Naive thymus-derived CD4-positive, alpha-beta T cell (primary cell): ENCODE measurements at regions not wholly inside any gene's neighbourhood (a gene's known extent, or its start where the extent isn't known, plus 50 kb on each side); places are given as distances from the start of the nearest gene placed in this dataset.
"Not testable (repeated sequence)": the region's sequence is repeated elsewhere in the genome, so short reads cannot be mapped to it uniquely, and the experiment has no call there.

Source experiments
- ATAC-seq: fragments of 150-1000 bp; cut with Tn5 transposase; 2 replicates; pipeline ENCODE4 v1.10.0; 2021; ENCODE audit warnings: mild to moderate bottlenecking, moderate library complexity
- CTCF ChIA-PET: fragments of 350-600 bp; sonication (Branson Sonifier 250); formaldehyde crosslinking; loops from one replicate; lab custom pipeline; 2021; ENCODE audit warnings: antibody characterized with exemption; lab: Charles Lee
- POLR2A ChIA-PET: fragments of 350-600 bp; sonication (Branson Sonifier 250); formaldehyde crosslinking; loops from one replicate; lab custom pipeline; 2021; ENCODE audit warnings: antibody characterized with exemption, inconsistent platforms; lab: Charles Lee
- DNase-seq, 9 donors: peaks; one replicate each; pipeline versions ENCODE4 v3.0.0 to v3.0.0-alpha.2; 2020 to 2022; ENCODE audit warnings: mixed read lengths in 1 of 9
- H3K27ac ChIP-seq: one replicate; pipeline ENCODE4 v1.7.0; 2013; ENCODE audit warnings: mild to moderate bottlenecking, low read depth, low read length, moderate library complexity
- H3K27me3 ChIP-seq, 2 donors: one replicate each; pipeline ENCODE4 v1.7.0; 2013; ENCODE audit warnings: low read length in 2 of 2, mild to moderate bottlenecking in 2 of 2, moderate library complexity in 2 of 2; ENCODE audit not compliant: control insufficient read depth in 2 of 2, insufficient read depth in 2 of 2
- H3K36me3 ChIP-seq, 3 experiments: 1 replicate in 2 of 3; 2 replicates in 1 of 3; pipeline ENCODE4 v1.7.0; 2013; ENCODE audit warnings: low read length in 3 of 3, mild to moderate bottlenecking in 3 of 3, moderate library complexity in 1 of 3; ENCODE audit not compliant: insufficient read depth in 3 of 3, control insufficient read depth in 2 of 3
- H3K4me1 ChIP-seq, 2 donors: one replicate each; pipeline ENCODE4 v1.7.0; 2013; ENCODE audit warnings: low read length in 2 of 2, mild to moderate bottlenecking in 2 of 2, moderate library complexity in 1 of 2; ENCODE audit not compliant: control insufficient read depth in 2 of 2, insufficient read depth in 2 of 2
- H3K4me3 ChIP-seq: 2 replicates; pipeline ENCODE4 v1.7.0; 2013; ENCODE audit warnings: mild to moderate bottlenecking, low read length
- H3K9me3 ChIP-seq, 3 experiments: 1 replicate in 2 of 3; 2 replicates in 1 of 3; pipeline ENCODE4 v1.7.0; 2013; ENCODE audit warnings: low read length in 3 of 3; ENCODE audit not compliant: control insufficient read depth in 2 of 3
- H3K27ac Mint-ChIP-seq, 9 donors: one replicate each; pipeline ENCODE4 v1.8.0; 2020 to 2022; ENCODE audit warnings: mixed read lengths in 9 of 9, mild to moderate bottlenecking in 8 of 9, moderate library complexity in 5 of 9, inconsistent platforms in 2 of 9
- H3K27me3 Mint-ChIP-seq, 5 donors: one replicate each; pipeline ENCODE4 v1.8.0; 2021 to 2022; ENCODE audit warnings: mixed read lengths in 5 of 5, mild to moderate bottlenecking in 1 of 5
- H3K36me3 Mint-ChIP-seq, 5 donors: one replicate each; pipeline ENCODE4 v1.8.0; 2020 to 2022; ENCODE audit warnings: mixed read lengths in 5 of 5, mild to moderate bottlenecking in 3 of 5, inconsistent platforms in 1 of 5
- H3K4me1 Mint-ChIP-seq, 7 donors: one replicate each; pipeline ENCODE4 v1.8.0; 2020 to 2022; ENCODE audit warnings: mixed read lengths in 7 of 7, mild to moderate bottlenecking in 3 of 7, inconsistent platforms in 1 of 7
- H3K4me3 Mint-ChIP-seq, 10 donors: one replicate each; pipeline ENCODE4 v1.8.0; 2020 to 2022; ENCODE audit warnings: mild to moderate bottlenecking in 10 of 10, mixed read lengths in 10 of 10, moderate library complexity in 6 of 10, inconsistent platforms in 2 of 10
- H3K9me3 Mint-ChIP-seq, 11 donors: one replicate each; pipeline ENCODE4 v1.8.0; 2020 to 2022; ENCODE audit warnings: mixed read lengths in 11 of 11, mild to moderate bottlenecking in 4 of 11, inconsistent platforms in 1 of 11, moderate library complexity in 1 of 11
- intact Hi-C, 2 donors: fragments of 100-400 bp; cut with micrococcal nuclease; formaldehyde crosslinking; loops; one replicate each; pipeline ENCODE4 v1.15.1; 2023

DNA sequence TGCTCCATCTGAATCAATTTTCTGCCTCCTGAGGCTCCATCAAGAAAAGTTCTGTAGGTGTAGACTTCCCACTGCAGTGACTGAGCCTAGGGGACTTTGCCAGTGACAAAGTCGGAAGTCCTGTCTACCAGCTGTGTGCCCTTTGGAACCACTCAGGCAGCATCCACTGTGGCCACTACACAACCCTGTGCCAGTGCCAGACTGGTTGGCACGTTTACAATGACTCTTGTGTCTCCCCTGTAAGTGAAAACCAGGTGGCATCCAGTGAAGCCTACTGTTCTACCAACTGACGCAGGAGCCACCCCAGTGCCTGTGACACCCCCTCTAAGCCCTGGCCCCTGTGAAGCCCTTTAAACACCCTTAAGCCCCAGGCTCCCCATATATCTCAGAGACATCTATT lies 132.1 kb upstream of the SERPINE2 start:
- Mint-ChIP-seq H3K36me3 (no peaks in the 10 kb centered on the region), H3K27ac (no peak overlapping the region), H3K27me3 (peaks cover 0 to 9% (median 0%) of the 10 kb centered on the region in 5 donors), H3K4me1 (no peaks in the 10 kb centered on the region), H3K4me3 (no peak overlapping the region), H3K9me3 (peaks cover 0 to 10% (median 0%) of the 10 kb centered on the region in 11 donors)
- ChIA-PET POLR2A (interaction anchor here (0.5 kb wide), 1 partner anchor 31 kb away, joined by 3 read pairs; no protein-coding TSS in a partner anchor), CTCF (no interaction called here)
- Histone ChIP-seq H3K27ac (no peak overlapping the region), H3K4me1 (no peaks in the 10 kb centered on the region), H3K9me3 (no peaks in the 10 kb centered on the region), H3K36me3 (no peaks in the 10 kb centered on the region), H3K4me3 (no peak overlapping the region), H3K27me3 (no peaks in the 10 kb centered on the region)
- intact Hi-C loops: no loop called here
- DNase-seq (no peak), ATAC-seq (no peak)

DNA sequence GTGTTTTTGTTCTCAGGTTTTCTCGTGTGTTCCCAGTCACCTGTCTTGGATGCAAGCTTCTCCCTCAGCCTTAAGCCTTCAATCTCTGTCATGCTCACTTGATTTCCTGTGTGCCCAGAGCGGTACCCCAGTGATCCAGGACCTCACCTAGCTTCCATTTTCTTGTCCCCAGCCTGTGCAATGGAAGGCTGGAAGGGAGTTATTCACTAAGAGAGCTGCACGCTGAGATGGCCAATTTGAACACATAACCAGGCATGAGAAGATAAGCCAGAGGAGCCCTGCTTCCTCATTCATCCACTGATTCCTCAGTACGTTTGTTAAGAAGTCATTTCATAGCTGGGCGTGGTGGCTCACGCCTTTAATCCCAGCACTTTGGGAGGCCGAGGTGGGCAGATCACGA lies 130.8 kb upstream of the SERPINE2 start:
- POLR2A ChIA-PET: no interaction called here
- Mint-ChIP-seq H3K9me3 (peaks cover 0 to 10% (median 0%) of the 10 kb centered on the region in 11 donors), H3K27me3 (peaks cover 2 to 16% (median 6%) of the 10 kb centered on the region in 5 donors), H3K27ac (peak overlapping the region in 1 of 9 donors; percentile 28), H3K36me3 (no peaks in the 10 kb centered on the region), H3K4me1 (no peaks in the 10 kb centered on the region), H3K4me3 (no peak overlapping the region)
- H3K4me3 ChIP-seq: no peak overlapping the region
- ATAC-seq: no peak
- CTCF ChIA-PET: no interaction called here
- no peaks in the 10 kb centered on the region for H3K27me3 ChIP-seq
- intact Hi-C loops: no loop called here
- H3K4me1 ChIP-seq: no peaks in the 10 kb centered on the region
- H3K27ac ChIP-seq: no peak overlapping the region
- H3K9me3 ChIP-seq: no peaks in the 10 kb centered on the region
- DNase-seq: no peak
- no peaks in the 10 kb centered on the region for H3K36me3 ChIP-seq

DNA sequence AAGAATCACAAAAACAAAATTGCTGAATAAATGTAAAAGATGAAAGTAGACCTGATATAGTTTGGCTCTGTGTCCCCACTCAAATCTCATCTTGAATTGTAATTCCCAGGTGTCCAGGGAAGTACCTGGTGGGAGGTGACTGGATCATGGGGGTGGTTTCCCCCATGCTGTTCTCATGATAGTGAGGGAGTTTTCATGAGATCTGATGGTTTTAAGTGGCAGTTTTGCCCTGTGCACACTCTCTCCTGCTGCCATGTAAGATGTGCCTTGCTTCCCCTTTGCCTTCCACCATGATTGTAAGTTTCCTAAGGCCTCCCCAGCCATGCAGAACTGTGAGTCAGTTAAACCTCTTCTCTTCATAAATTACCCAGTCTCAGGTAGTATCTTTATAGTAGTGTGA lies 128.7 kb upstream of the SERPINE2 start:
- H3K4me1 ChIP-seq, intact Hi-C loops, H3K27ac Mint-ChIP-seq, CTCF ChIA-PET, POLR2A ChIA-PET, H3K27me3 ChIP-seq, H3K4me3 Mint-ChIP-seq, ATAC-seq, DNase-seq, H3K36me3 Mint-ChIP-seq, H3K36me3 ChIP-seq, H3K4me1 Mint-ChIP-seq, H3K9me3 ChIP-seq, H3K27ac ChIP-seq, H3K4me3 ChIP-seq: not testable (repeated sequence)
- Mint-ChIP-seq H3K9me3 (peaks cover 0 to 10% (median 0%) of the 10 kb centered on the region in 11 donors), H3K27me3 (peaks cover 6 to 16% (median 13%) of the 10 kb centered on the region in 5 donors)

DNA sequence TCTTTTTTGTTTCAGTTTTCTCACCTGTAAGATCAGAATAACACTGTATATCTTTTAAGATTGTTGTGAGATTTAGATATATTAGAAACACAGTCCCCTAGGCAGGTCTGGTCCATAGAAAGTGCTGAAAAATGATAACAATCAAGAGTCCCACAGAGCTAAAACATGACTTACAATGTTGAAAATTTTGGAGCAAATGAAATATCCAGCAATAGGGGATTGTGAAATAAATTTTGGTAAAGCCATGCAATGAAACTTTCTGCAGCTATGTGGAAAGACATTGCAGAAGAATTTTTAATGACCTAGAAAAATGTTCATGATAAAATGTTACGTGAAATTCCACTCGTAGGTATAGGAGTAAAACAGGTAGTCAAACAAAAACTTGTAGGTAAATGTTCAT lies 127.6 kb upstream of the SERPINE2 start:
- ChIA-PET CTCF (no interaction called here), POLR2A (no interaction called here)
- no peak overlapping the region for H3K4me3 ChIP-seq
- Mint-ChIP-seq H3K4me3 (no peak overlapping the region), H3K27ac (no peak overlapping the region), H3K27me3 (peaks cover 6 to 17% (median 13%) of the 10 kb centered on the region in 5 donors), H3K36me3 (no peaks in the 10 kb centered on the region), H3K9me3 (peaks cover 0 to 10% (median 0%) of the 10 kb centered on the region in 11 donors), H3K4me1 (peaks cover 0 to 2% (median 0%) of the 10 kb centered on the region in 7 donors)
- intact Hi-C loops: no loop called here
- DNase-seq: no peak
- H3K27ac ChIP-seq: no peak overlapping the region
- H3K4me1 ChIP-seq: no peaks in the 10 kb centered on the region
- H3K27me3 ChIP-seq: no peaks in the 10 kb centered on the region
- no peaks in the 10 kb centered on the region for H3K9me3 ChIP-seq
- ATAC-seq: no peak
- H3K36me3 ChIP-seq: no peaks in the 10 kb centered on the region

DNA sequence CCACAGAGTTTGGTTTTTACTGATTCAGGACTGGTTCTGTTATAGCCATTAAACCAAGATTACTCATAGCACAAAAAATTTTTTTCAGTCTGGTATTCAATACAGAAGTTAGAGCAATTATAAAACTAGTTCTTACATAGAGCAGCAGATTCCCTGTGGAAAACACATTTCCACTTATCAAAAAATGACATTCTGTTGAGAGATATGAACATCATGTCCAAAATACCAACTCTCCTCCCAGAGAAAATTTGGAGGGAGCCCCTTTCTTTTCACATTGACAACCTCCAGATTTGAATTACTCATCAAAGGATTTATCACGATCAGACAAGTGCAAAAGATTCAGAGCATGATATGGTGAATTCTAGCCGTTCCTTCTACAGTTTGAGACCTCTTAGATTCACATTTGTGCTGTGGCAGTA lies 126.8 kb upstream of the SERPINE2 start:
- DNase-seq (no peak), ATAC-seq (no peak)
- Mint-ChIP-seq H3K9me3 (peaks cover 0 to 10% (median 0%) of the 10 kb centered on the region in 11 donors), H3K27ac (no peak overlapping the region), H3K4me3 (no peak overlapping the region), H3K4me1 (peaks cover 0 to 2% (median 0%) of the 10 kb centered on the region in 7 donors), H3K36me3 (no peaks in the 10 kb centered on the region), H3K27me3 (peaks cover 6 to 17% (median 13%) of the 10 kb centered on the region in 5 donors)
- no peaks in the 10 kb centered on the region for H3K4me1 ChIP-seq
- CTCF ChIA-PET: no interaction called here
- POLR2A ChIA-PET: no interaction called here
- no peaks in the 10 kb centered on the region for H3K9me3 ChIP-seq
- intact Hi-C loops: no loop called here
- no peaks in the 10 kb centered on the region for H3K27me3 ChIP-seq
- H3K27ac ChIP-seq: no peak overlapping the region
- H3K36me3 ChIP-seq: no peaks in the 10 kb centered on the region
- H3K4me3 ChIP-seq: no peak overlapping the region

DNA sequence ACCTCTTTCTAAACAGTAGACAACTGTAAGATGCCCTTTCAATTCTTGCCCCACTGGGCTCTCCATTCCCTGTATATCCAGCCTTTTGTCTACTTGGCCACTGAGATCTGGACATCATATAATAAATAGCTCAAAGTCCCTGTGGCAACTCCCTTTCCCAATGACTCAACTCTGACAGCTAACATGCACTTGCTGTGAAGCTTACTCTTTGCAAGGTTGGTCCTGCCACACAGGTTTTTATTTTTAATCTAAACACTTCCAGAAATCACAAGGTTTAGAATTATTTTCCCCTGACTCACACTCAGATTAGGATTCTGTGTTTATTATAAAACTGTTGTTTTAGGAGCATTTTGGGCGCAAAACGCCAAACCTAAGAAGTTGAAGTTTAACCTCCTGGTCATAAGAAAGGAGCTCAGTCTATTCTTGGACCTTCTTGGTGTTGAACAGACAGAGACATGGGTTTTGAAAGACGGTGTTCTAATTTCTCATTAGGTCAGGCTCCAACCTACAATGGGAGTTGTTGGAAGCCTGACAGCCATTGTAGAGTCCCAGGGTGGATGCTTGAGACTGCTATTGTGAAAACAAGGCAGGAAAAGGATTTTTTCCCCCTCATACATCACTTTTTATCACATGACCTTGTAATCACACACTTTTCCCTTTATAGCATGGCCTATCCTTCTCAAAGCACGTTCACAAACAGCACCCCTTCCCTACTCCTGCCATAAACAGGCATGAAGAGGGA lies 124.7 kb upstream of the SERPINE2 start:
- Histone ChIP-seq H3K4me1 (no peaks in the 10 kb centered on the region), H3K4me3 (no peak overlapping the region), H3K27ac (no peak overlapping the region), H3K9me3 (no peaks in the 10 kb centered on the region), H3K36me3 (no peaks in the 10 kb centered on the region), H3K27me3 (no peaks in the 10 kb centered on the region)
- H3K9me3 Mint-ChIP-seq: peaks cover 0 to 10% (median 0%) of the 10 kb centered on the region in 11 donors
- H3K4me3 Mint-ChIP-seq: no peak overlapping the region
- H3K27ac Mint-ChIP-seq: peak overlapping the region in 1 of 9 donors; percentile 8
- ATAC-seq: no peak
- H3K4me1 Mint-ChIP-seq: peaks cover 0 to 2% (median 0%) of the 10 kb centered on the region in 7 donors
- H3K27me3 Mint-ChIP-seq: peaks cover 6 to 19% (median 10%) of the 10 kb centered on the region in 5 donors
- intact Hi-C loops: no loop called here
- ChIA-PET CTCF (no interaction called here), POLR2A (no interaction called here)
- H3K36me3 Mint-ChIP-seq: no peaks in the 10 kb centered on the region
- no peak for DNase-seq

DNA sequence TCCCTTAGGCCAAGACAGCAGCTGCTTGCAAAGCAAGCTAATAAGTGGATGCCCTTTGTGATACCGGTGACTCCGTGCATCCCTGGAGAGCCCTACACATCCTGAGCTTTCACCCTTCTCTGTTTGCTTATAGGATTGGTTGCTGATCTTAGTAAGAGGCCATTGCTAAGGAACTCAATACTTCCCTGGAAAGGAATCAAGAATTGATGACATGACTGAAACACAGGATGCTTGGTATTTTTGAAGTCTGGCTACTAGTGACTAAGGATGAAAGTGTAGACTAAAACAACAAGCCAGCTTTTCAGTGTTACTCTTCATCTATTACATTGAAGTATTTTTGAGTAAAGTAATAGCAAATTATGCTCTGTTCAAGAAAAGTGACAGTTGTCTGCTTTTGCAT lies 123.0 kb upstream of the SERPINE2 start:
- ChIA-PET POLR2A (no interaction called here), CTCF (no interaction called here)
- no peak overlapping the region for H3K27ac ChIP-seq
- no peaks in the 10 kb centered on the region for H3K9me3 ChIP-seq
- no peak overlapping the region for H3K27ac Mint-ChIP-seq
- H3K27me3 Mint-ChIP-seq: peaks cover 6 to 20% (median 10%) of the 10 kb centered on the region in 5 donors
- H3K9me3 Mint-ChIP-seq: peaks cover 0 to 6% (median 0%) of the 10 kb centered on the region in 11 donors
- no peak overlapping the region for H3K4me3 Mint-ChIP-seq
- DNase-seq (no peak), ATAC-seq (no peak)
- no peaks in the 10 kb centered on the region for H3K36me3 ChIP-seq
- no peaks in the 10 kb centered on the region for H3K27me3 ChIP-seq
- intact Hi-C loops: no loop called here
- no peaks in the 10 kb centered on the region for H3K4me1 ChIP-seq
- H3K4me1 Mint-ChIP-seq: peaks cover 0 to 2% (median 0%) of the 10 kb centered on the region in 7 donors
- H3K4me3 ChIP-seq: no peak overlapping the region
- no peaks in the 10 kb centered on the region for H3K36me3 Mint-ChIP-seq
